GM18907 (cell line): ENCODE measurements at regions not wholly inside any gene's neighbourhood (a gene's known extent, or its start where the extent isn't known, plus 50 kb on each side); places are given as distances from the start of the nearest gene placed in this dataset.
"Not testable (repeated sequence)": the region's sequence is repeated elsewhere in the genome, so short reads cannot be mapped to it uniquely, and the experiment has no call there.

Experiments
- ATAC-seq: cut with Tn5 transposase; IDR thresholded peaks from one replicate; pipeline ENCODE4 v1.9.1; 2021; ENCODE audit warnings: mild to moderate bottlenecking, moderate library complexity; ENCODE audit not compliant: unreplicated experiment

- ATAC-seq: no peak
Observed at GRCh38 chr2:146579147-146579930, 1265.5 kb upstream of the ACVR2A start.

- no peak for ATAC-seq
Observed at GRCh38 chr2:146576339-146577111, 1268.3 kb upstream of the ACVR2A start.

- ATAC-seq: no peak
Observed at GRCh38 chr2:146572598-146572997, 1272.2 kb upstream of the ACVR2A start.

GRCh38 chr2:146561996-146562395 is 1282.8 kb upstream of the ACVR2A start:
- ATAC-seq: no peak

GRCh38 chr2:146547236-146547635 is 1297.6 kb upstream of the ACVR2A start:
- ATAC-seq: no peak

GRCh38 chr2:146544701-146545100 is 1300.1 kb upstream of the ACVR2A start:
- ATAC-seq: no peak

- no peak for ATAC-seq
Observed at GRCh38 chr2:146541896-146542295, 1302.9 kb upstream of the ACVR2A start.

- no peak for ATAC-seq
Observed at GRCh38 chr2:146540271-146540932, 1304.4 kb upstream of the ACVR2A start.

- ATAC-seq: not testable (repeated sequence)
Observed at GRCh38 chr2:146539739-146540138, 1305.1 kb upstream of the ACVR2A start.

- ATAC-seq: no peak
Observed at GRCh38 chr2:146537477-146537876, 1307.4 kb upstream of the ACVR2A start.

GRCh38 chr2:146532509-146533147 is 1312.2 kb upstream of the ACVR2A start:
- ATAC-seq: no peak

GRCh38 chr2:146532009-146532408 is 1312.8 kb upstream of the ACVR2A start:
- ATAC-seq: no peak

- no peak for ATAC-seq
Observed at GRCh38 chr2:146530886-146531285, 1313.9 kb upstream of the ACVR2A start.

- ATAC-seq: no peak
Observed at GRCh38 chr2:146527166-146527565, 1317.7 kb upstream of the ACVR2A start.

GRCh38 chr2:146523196-146523595 is 1321.6 kb upstream of the ACVR2A start:
- no peak for ATAC-seq

- no peak for ATAC-seq
Observed at GRCh38 chr2:146506851-146507250, 1338.0 kb upstream of the ACVR2A start.

- ATAC-seq: no peak
Observed at GRCh38 chr2:146503366-146503765, 1341.5 kb upstream of the ACVR2A start.

- ATAC-seq: peak; percentile 56
Observed at GRCh38 chr2:146496248-146496647, 1348.6 kb upstream of the ACVR2A start.

- ATAC-seq: no peak
Observed at GRCh38 chr2:146489386-146489785, 1355.4 kb upstream of the ACVR2A start.

GRCh38 chr2:146481629-146482028 is 1363.2 kb upstream of the ACVR2A start:
- no peak for ATAC-seq

- ATAC-seq: no peak
Observed at GRCh38 chr2:146477383-146477782, 1367.4 kb upstream of the ACVR2A start.
